ENCODE measurements at regions not wholly inside any gene's neighbourhood (a gene's known extent, or its start where the extent isn't known, plus 50 kb on each side); places are given as distances from the start of the nearest gene placed in this dataset.

DNA sequence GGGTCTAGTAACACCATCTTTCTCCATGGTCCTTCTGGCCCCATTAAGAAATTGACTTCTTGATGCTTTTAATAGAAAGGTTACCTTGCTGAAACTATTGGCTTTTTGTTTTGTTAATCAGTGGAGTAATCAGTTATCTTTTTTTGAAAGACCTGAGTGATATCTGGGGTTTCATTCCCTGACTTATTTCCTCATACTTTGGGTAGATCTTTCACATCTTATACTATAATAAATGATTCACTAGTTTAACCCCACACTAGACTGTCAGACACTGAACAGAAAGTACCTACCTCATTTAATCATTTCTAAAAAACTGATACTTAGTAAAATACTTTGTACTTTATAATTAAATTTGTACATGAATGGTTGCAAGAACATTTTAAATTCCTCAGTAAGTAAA lies 1021.1 kb downstream of the STIM2 start:
- Histone ChIP-seq H3K27me3 (no peaks in the 10 kb centered on the region), H3K36me3 (no peaks in the 10 kb centered on the region), H3K27ac (no peak overlapping the region), H3K4me3 (no peak overlapping the region), H3K4me1 (no peaks in the 10 kb centered on the region), H3K9me3 (peaks cover 0 to 5% (median 0%) of the 10 kb centered on the region in 4 donors)
- TF ChIP-seq, protein P1, sequence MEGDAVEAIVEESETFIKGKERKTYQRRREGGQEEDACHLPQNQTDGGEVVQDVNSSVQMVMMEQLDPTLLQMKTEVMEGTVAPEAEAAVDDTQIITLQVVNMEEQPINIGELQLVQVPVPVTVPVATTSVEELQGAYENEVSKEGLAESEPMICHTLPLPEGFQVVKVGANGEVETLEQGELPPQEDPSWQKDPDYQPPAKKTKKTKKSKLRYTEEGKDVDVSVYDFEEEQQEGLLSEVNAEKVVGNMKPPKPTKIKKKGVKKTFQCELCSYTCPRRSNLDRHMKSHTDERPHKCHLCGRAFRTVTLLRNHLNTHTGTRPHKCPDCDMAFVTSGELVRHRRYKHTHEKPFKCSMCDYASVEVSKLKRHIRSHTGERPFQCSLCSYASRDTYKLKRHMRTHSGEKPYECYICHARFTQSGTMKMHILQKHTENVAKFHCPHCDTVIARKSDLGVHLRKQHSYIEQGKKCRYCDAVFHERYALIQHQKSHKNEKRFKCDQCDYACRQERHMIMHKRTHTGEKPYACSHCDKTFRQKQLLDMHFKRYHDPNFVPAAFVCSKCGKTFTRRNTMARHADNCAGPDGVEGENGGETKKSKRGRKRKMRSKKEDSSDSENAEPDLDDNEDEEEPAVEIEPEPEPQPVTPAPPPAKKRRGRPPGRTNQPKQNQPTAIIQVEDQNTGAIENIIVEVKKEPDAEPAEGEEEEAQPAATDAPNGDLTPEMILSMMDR (IDR thresholded peaks at IDR 0.05): no peak
- DNase-seq (ENCODE audit: low spot score in 2 of 2): no peak

DNA sequence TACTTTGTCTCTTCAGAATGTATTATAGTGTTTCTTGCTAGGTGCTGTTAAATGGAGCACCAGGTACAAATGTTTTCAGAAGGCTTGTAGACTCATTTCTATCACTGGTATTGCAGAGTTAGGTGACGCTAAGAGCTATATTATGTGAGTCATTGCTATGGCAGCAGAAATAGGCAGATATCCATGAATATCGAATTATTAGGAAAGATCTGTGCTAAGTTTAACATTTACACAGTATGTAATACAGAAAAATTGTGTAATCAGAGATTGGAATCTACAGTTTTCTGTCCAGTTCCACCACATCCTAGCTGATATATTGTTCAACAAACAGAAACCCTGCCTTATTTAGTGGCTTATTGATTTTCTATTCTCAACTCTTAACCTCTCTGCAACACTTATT lies 1025.5 kb downstream of the STIM2 start:
- no peak overlapping the region for H3K27ac ChIP-seq
- no peak for TF ChIP-seq POLR2A (IDR thresholded peaks at IDR 0.05)
- TF ChIP-seq, protein P1 (IDR thresholded peaks at IDR 0.05): no peak
- TF ChIP-seq EP300 (IDR thresholded peaks at IDR 0.05): no peak
- H3K4me1 ChIP-seq: no peaks in the 10 kb centered on the region
- WGBS, 2 donors: 64 to 85% methylated on average over 2 of the region's 2 CpGs
- no peaks in the 10 kb centered on the region for H3K27me3 ChIP-seq
- DNase-seq (ENCODE audit: low spot score in 2 of 2): no peak
- no peak overlapping the region for H3K4me3 ChIP-seq
- H3K9me3 ChIP-seq: no peaks in the 10 kb centered on the region
- H3K36me3 ChIP-seq: no peaks in the 10 kb centered on the region

DNA sequence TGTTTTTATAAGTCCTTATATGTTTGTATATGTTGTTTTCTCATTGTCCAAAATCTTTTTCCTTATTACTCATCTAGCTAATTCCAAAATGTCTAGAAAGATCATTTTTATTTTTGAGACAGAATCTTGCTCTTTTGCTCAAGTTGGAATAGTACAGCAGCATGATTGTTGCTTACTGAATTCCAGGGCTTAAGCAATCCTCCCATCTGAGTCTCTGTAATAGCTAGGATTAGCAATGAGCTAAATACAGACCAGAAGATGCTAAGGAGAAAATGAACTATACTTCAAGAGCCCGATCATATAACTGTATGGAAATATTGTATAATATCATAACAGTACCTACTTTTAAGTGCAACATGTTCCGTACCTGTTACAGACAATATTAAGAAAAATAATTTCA lies 1027.0 kb downstream of the STIM2 start:
- H3K36me3 ChIP-seq: no peaks in the 10 kb centered on the region
- WGBS, 2 donors: 63 to 73% methylated on average over 2 of the region's 2 CpGs
- no peak overlapping the region for H3K4me3 ChIP-seq
- H3K27me3 ChIP-seq: no peaks in the 10 kb centered on the region
- TF ChIP-seq EP300 (IDR thresholded peaks at IDR 0.05) (no peak), POLR2A (IDR thresholded peaks at IDR 0.05) (no peak)
- no peaks in the 10 kb centered on the region for H3K9me3 ChIP-seq
- H3K27ac ChIP-seq: no peak overlapping the region
- no peaks in the 10 kb centered on the region for H3K4me1 ChIP-seq
- no peak for DNase-seq (ENCODE audit: low spot score in 2 of 2)

DNA sequence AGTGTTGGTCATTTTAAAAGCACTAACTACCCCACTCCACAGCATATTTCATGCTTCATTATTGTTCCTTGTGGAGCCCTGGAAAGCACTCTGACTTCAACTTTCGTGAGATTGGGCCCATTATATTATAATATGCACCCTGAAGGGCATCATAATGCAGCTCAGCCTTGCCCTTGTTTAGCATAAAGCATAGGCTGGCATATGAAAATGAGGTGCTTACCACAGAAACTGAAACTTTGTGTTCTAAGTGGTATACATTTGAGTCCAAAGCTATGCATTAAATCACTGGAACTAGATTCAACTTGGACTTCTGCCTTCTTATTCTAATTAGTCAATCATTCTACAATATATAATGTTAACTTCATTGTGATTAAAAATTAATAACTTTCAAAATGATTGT lies 1027.9 kb downstream of the STIM2 start:
- 50% methylated on average over 1 of the region's 1 CpG for WGBS, 2 donors
- DNase-seq (ENCODE audit: low spot score in 2 of 2): no peak
- no peak overlapping the region for H3K27ac ChIP-seq
- H3K9me3 ChIP-seq: no peaks in the 10 kb centered on the region
- TF ChIP-seq EP300 (IDR thresholded peaks at IDR 0.05) (no peak), POLR2A (IDR thresholded peaks at IDR 0.05) (no peak)
- TF ChIP-seq, protein P1 (IDR thresholded peaks at IDR 0.05): no peak
- no peaks in the 10 kb centered on the region for H3K36me3 ChIP-seq
- no peak overlapping the region for H3K4me3 ChIP-seq
- H3K27me3 ChIP-seq: no peaks in the 10 kb centered on the region
- no peaks in the 10 kb centered on the region for H3K4me1 ChIP-seq

DNA sequence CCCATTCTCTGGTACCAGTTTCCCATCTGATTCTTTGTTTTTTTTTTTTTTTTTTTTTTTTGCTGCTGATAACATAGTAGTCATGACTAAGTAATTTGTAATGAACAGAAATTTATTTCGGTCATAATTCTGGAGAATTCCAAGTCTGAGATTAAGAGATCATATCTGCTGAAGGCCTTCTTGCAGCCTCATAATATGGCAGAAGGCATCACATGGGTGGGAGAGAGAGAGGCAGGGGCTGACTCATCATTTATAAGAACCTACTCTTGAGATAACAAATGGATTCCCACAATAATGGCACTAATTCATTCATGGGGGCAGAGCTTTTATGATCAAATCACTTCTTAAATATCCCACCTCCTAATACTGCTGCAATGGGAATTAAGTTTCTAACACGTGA lies 1034.3 kb downstream of the STIM2 start:
- H3K27ac ChIP-seq: no peak overlapping the region
- H3K9me3 ChIP-seq: no peaks in the 10 kb centered on the region
- H3K4me3 ChIP-seq: no peak overlapping the region
- DNase-seq (ENCODE audit: low spot score in 2 of 2): no peak
- H3K36me3 ChIP-seq: no peaks in the 10 kb centered on the region
- H3K4me1 ChIP-seq: no peaks in the 10 kb centered on the region
- WGBS, 2 donors: 92 to 96% methylated on average over 2 of the region's 2 CpGs
- TF ChIP-seq EP300 (IDR thresholded peaks at IDR 0.05): no peak
- TF ChIP-seq POLR2A (IDR thresholded peaks at IDR 0.05): no peak
- TF ChIP-seq, protein P1 (IDR thresholded peaks at IDR 0.05): no peak
- H3K27me3 ChIP-seq: no peaks in the 10 kb centered on the region

DNA sequence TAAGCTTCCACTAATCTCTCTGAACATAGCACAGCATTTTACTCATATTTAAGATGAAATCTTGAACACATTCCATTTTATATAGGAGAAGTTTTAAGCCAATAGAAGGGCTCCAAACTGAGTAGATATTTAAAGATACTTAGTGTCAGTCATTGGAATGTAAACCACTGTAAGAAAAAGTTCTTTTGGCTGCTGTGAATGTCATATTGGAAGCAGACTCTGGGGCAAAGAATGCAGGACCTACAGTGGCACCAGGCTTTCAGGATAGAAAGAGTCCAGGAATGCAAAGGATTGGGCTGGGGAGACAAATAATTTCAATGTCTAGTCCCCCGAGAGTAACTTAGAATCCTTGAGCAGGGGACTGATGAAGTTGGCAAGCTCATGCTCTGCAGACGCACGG lies 1047.7 kb downstream of the STIM2 start:
- Histone ChIP-seq H3K4me1 (no peaks in the 10 kb centered on the region), H3K36me3 (no peaks in the 10 kb centered on the region), H3K27me3 (no peaks in the 10 kb centered on the region), H3K9me3 (no peaks in the 10 kb centered on the region), H3K27ac (no peak overlapping the region), H3K4me3 (no peak overlapping the region)
- DNase-seq (ENCODE audit: low spot score in 2 of 2): no peak
- TF ChIP-seq, protein P1 (IDR thresholded peaks at IDR 0.05): no peak
- TF ChIP-seq EP300 (IDR thresholded peaks at IDR 0.05): no peak
- TF ChIP-seq POLR2A (IDR thresholded peaks at IDR 0.05): no peak
- WGBS, 2 donors: 44 to 46% methylated on average over 3 of the region's 3 CpGs

Measured in tibial nerve (tissue), 4 donors.